DOHH2 (cell line): ENCODE measurements at regions not wholly inside any gene's neighbourhood (a gene's known extent, or its start where the extent isn't known, plus 50 kb on each side); places are given as distances from the start of the nearest gene placed in this dataset.

Source experiments
- H3F3A ChIP-seq: fragments of 200-600 bp; sonication (generic), shearing (Covaris generic); 2 replicates; pipeline ENCODE4 v1.6.0; 2016; ENCODE audit warnings: antibody characterized with exemption, mild to moderate bottlenecking; ENCODE audit not compliant: control insufficient read depth, insufficient read depth
- H3K27ac ChIP-seq: fragments of 200-600 bp; sonication (generic); 2 replicates; pipeline ENCODE4 v1.5.1; 2014; ENCODE audit warnings: low read depth, mild to moderate bottlenecking, low read length, moderate library complexity
- H3K27me3 ChIP-seq: fragments of 200-600 bp; sonication (generic); 2 replicates; pipeline ENCODE4 v1.6.1; 2014; ENCODE audit warnings: mild to moderate bottlenecking, low read length, mixed read lengths; ENCODE audit not compliant: control insufficient read depth
- H3K36me3 ChIP-seq: fragments of 200-600 bp; sonication (generic); 2 replicates; pipeline ENCODE4 v1.6.1; 2014; ENCODE audit warnings: mild to moderate bottlenecking, low read length, moderate library complexity, mixed read lengths; ENCODE audit not compliant: control insufficient read depth
- H3K4me1 ChIP-seq: fragments of 200-600 bp; sonication (generic); 2 replicates; pipeline ENCODE4 v1.6.1; 2014; ENCODE audit warnings: mild to moderate bottlenecking, low read length, mixed read lengths; ENCODE audit not compliant: control insufficient read depth
- H3K4me2 ChIP-seq: fragments of 200-600 bp; sonication (generic); 2 replicates; pipeline ENCODE4 v1.6.0; 2014; ENCODE audit warnings: mild to moderate bottlenecking, low read length, moderate library complexity
- H3K4me3 ChIP-seq: fragments of 200-600 bp; sonication (generic); 2 replicates; pipeline ENCODE4 v1.5.1; 2014; ENCODE audit warnings: mild to moderate bottlenecking, low read length, mixed read lengths
- H3K79me2 ChIP-seq: fragments of 200-600 bp; sonication (generic); 2 replicates; pipeline ENCODE4 v1.6.1; 2014; ENCODE audit warnings: mild to moderate bottlenecking, low read length, mixed read lengths; ENCODE audit not compliant: control insufficient read depth
- H3K9me2 ChIP-seq: fragments of 200-600 bp; sonication (generic); replicated peaks from 2 replicates; pipeline ENCODE4 v1.6.1; 2014; ENCODE audit warnings: mild to moderate bottlenecking, low read length, mixed read lengths; ENCODE audit not compliant: control insufficient read depth
- H3K9me3 ChIP-seq: fragments of 200-600 bp; sonication (generic); 2 replicates; pipeline ENCODE4 v1.6.1; 2014; ENCODE audit warnings: antibody characterized with exemption, low read length, mixed read lengths; ENCODE audit not compliant: control insufficient read depth, insufficient read depth
- H4K20me1 ChIP-seq: fragments of 200-600 bp; sonication (generic); 2 replicates; pipeline ENCODE4 v1.6.0; 2014; ENCODE audit warnings: low read depth, mild to moderate bottlenecking, antibody characterized with exemption, low read length, moderate library complexity; ENCODE audit not compliant: control insufficient read depth, insufficient read depth
- CTCF ChIP-seq: fragments of 200-600 bp; sonication (generic); IDR thresholded peaks from one replicate; pipeline ENCODE4 v1.5.1; 2014; ENCODE audit warnings: antibody characterized with exemption, mild to moderate bottlenecking, low read depth, low read length; ENCODE audit not compliant: poor library complexity, severe bottlenecking
- EZH2phosphoT487 ChIP-seq: fragments of 200-600 bp; sonication (generic); IDR thresholded peaks from 2 replicates; pipeline ENCODE4 v1.6.1; 2017; ENCODE audit warnings: borderline replicate concordance, mild to moderate bottlenecking, antibody characterized with exemption, low read length, moderate library complexity, mixed read lengths

GRCh38 chr14:101133068-101133467, 229.5 kb upstream of the RTL1 start:
- TF ChIP-seq CTCF (no peak), EZH2phosphoT487 (no peak)
- Histone ChIP-seq H3K9me2 (no peaks in the 10 kb centered on the region), H3F3A (no peaks in the 10 kb centered on the region), H3K27me3 (no peaks in the 10 kb centered on the region), H3K9me3 (no peaks in the 10 kb centered on the region), H4K20me1 (no peaks in the 10 kb centered on the region), H3K79me2 (no peaks in the 10 kb centered on the region), H3K4me3 (no peak overlapping the region), H3K36me3 (no peaks in the 10 kb centered on the region), H3K27ac (no peak overlapping the region), H3K4me1 (no peaks in the 10 kb centered on the region), H3K4me2 (no peak overlapping the region)

GRCh38 chr14:101134161-101134631, 230.7 kb upstream of the RTL1 start:
- no peak overlapping the region for H3K4me3 ChIP-seq
- no peaks in the 10 kb centered on the region for H3K9me2 ChIP-seq
- H3K4me1 ChIP-seq, result no peaks in the 10 kb centered on the region
- no peak overlapping the region for H3K4me2 ChIP-seq
- H4K20me1 ChIP-seq, result no peaks in the 10 kb centered on the region
- H3K79me2 ChIP-seq, result no peaks in the 10 kb centered on the region
- H3F3A ChIP-seq, result no peaks in the 10 kb centered on the region
- H3K36me3 ChIP-seq, result no peaks in the 10 kb centered on the region
- TF ChIP-seq EZH2phosphoT487 (no peak), CTCF (no peak)
- H3K27me3 ChIP-seq, result no peaks in the 10 kb centered on the region
- H3K27ac ChIP-seq, result no peak overlapping the region
- no peaks in the 10 kb centered on the region for H3K9me3 ChIP-seq

- H3K9me2 ChIP-seq, result no peaks in the 10 kb centered on the region
- H3K36me3 ChIP-seq, result no peaks in the 10 kb centered on the region
- no peaks in the 10 kb centered on the region for H3K79me2 ChIP-seq
- H3K27ac ChIP-seq, result no peak overlapping the region
- no peak overlapping the region for H3K4me2 ChIP-seq
- H3K4me3 ChIP-seq, result no peak overlapping the region
- no peaks in the 10 kb centered on the region for H3F3A ChIP-seq
- H3K4me1 ChIP-seq, result no peaks in the 10 kb centered on the region
- H4K20me1 ChIP-seq, result no peaks in the 10 kb centered on the region
- TF ChIP-seq CTCF (no peak), EZH2phosphoT487 (no peak)
- no peaks in the 10 kb centered on the region for H3K9me3 ChIP-seq
- H3K27me3 ChIP-seq, result no peaks in the 10 kb centered on the region
Measured at GRCh38 chr14:101134851-101135433, 231.4 kb upstream of the RTL1 start.
